H9 (cell line): ENCODE measurements at regions not wholly inside any gene's neighbourhood (a gene's known extent, or its start where the extent isn't known, plus 50 kb on each side); places are given as distances from the start of the nearest gene placed in this dataset.

Experiments
- DNase-seq: peaks from one replicate; pipeline ENCODE4 v3.0.0-alpha.2; 2017
- H2AFZ ChIP-seq: one replicate; pipeline ENCODE4 v1.6.1; 2013; ENCODE audit warnings: mild to moderate bottlenecking, low read length, control low read depth, moderate library complexity
- H2AK5ac ChIP-seq: 2 replicates; pipeline ENCODE4 v1.6.1; 2013; ENCODE audit warnings: low read length, control low read depth, mixed read lengths; ENCODE audit not compliant: insufficient read length
- H2BK120ac ChIP-seq: one replicate; pipeline ENCODE4 v1.6.1; 2013; ENCODE audit warnings: low read depth, mild to moderate bottlenecking, low read length, control low read depth, inconsistent platforms; ENCODE audit not compliant: poor library complexity, severe bottlenecking
- H2BK12ac ChIP-seq: 2 replicates; pipeline ENCODE4 v1.6.1; 2013; ENCODE audit warnings: low read length, control low read depth, mixed read lengths, low read depth; ENCODE audit not compliant: insufficient read length
- H2BK15ac ChIP-seq: 2 replicates; pipeline ENCODE4 v1.6.1; 2013; ENCODE audit warnings: low read depth, low read length, control low read depth
- H2BK20ac ChIP-seq: one replicate; pipeline ENCODE4 v1.6.1; 2013; ENCODE audit warnings: low read depth, mild to moderate bottlenecking, low read length, control low read depth, inconsistent platforms; ENCODE audit not compliant: poor library complexity, severe bottlenecking
- H2BK5ac ChIP-seq: 2 replicates; pipeline ENCODE4 v1.6.1; 2013; ENCODE audit warnings: low read length, control low read depth, mixed read lengths; ENCODE audit not compliant: insufficient read length
- H3K14ac ChIP-seq: 2 replicates; pipeline ENCODE4 v1.6.1; 2013; ENCODE audit warnings: low read length, control low read depth; ENCODE audit not compliant: insufficient read depth
- H3K18ac ChIP-seq: 2 replicates; pipeline ENCODE4 v1.6.1; 2013; ENCODE audit warnings: low read depth, mild to moderate bottlenecking, mixed read lengths, low read length, control low read depth; ENCODE audit not compliant: insufficient read length
- H3K23ac ChIP-seq: 2 replicates; pipeline ENCODE4 v1.6.1; 2013; ENCODE audit warnings: low read length, control low read depth, mixed read lengths, low read depth; ENCODE audit not compliant: insufficient read length
- H3K23me2 ChIP-seq: 2 replicates; pipeline ENCODE4 v1.6.1; 2013; ENCODE audit warnings: low read depth, mild to moderate bottlenecking, mixed read lengths, low read length, control low read depth; ENCODE audit not compliant: insufficient read length, poor library complexity, severe bottlenecking
- H3K27ac ChIP-seq: 2 replicates; pipeline ENCODE4 v1.5.1; 2013; ENCODE audit warnings: low read length, control low read depth, mixed read lengths, low read depth; ENCODE audit not compliant: insufficient read length
- H3K27me3 ChIP-seq: 2 replicates; pipeline ENCODE4 v1.6.1; 2013; ENCODE audit warnings: low read length, control low read depth, inconsistent platforms; ENCODE audit not compliant: insufficient read depth
- H3K4ac ChIP-seq: 2 replicates; pipeline ENCODE4 v1.6.1; 2013; ENCODE audit warnings: low read depth, mild to moderate bottlenecking, control low read depth, inconsistent platforms, low read length, moderate library complexity
- H3K4me1 ChIP-seq: 2 replicates; pipeline ENCODE4 v1.6.1; 2013; ENCODE audit warnings: low read length, control low read depth, inconsistent platforms; ENCODE audit not compliant: insufficient read depth
- H3K4me2 ChIP-seq: 2 replicates; pipeline ENCODE4 v1.6.1; 2013; ENCODE audit warnings: low read length, control low read depth, mixed read lengths; ENCODE audit not compliant: insufficient read length, insufficient read depth
- H3K56ac ChIP-seq: 2 replicates; pipeline ENCODE4 v1.6.1; 2013; ENCODE audit warnings: low read depth, mild to moderate bottlenecking, mixed read lengths, low read length, control low read depth; ENCODE audit not compliant: insufficient read length
- H3K79me1 ChIP-seq: 2 replicates; pipeline ENCODE4 v1.6.1; 2013; ENCODE audit warnings: low read depth, mild to moderate bottlenecking, moderate library complexity, low read length, control low read depth, inconsistent platforms; ENCODE audit not compliant: insufficient read depth, poor library complexity, severe bottlenecking
- H3K79me2 ChIP-seq: 2 replicates; pipeline ENCODE4 v1.6.1; 2013; ENCODE audit warnings: low read length, control low read depth, inconsistent platforms; ENCODE audit not compliant: insufficient read depth
- H3K9ac ChIP-seq: 2 replicates; pipeline ENCODE4 v1.6.1; 2013; ENCODE audit warnings: low read length, control low read depth, mixed read lengths; ENCODE audit not compliant: insufficient read length; ENCODE audit errors: extremely low read depth
- H3K9me3 ChIP-seq: one replicate; pipeline ENCODE4 v1.6.1; 2013; ENCODE audit warnings: low read depth, low read length, inconsistent platforms; ENCODE audit not compliant: control insufficient read depth
- H3T11ph ChIP-seq: one replicate; pipeline ENCODE4 v1.6.1; 2013; ENCODE audit warnings: mild to moderate bottlenecking, low read length, control low read depth, inconsistent platforms
- H4K20me1 ChIP-seq: one replicate; pipeline ENCODE4 v1.6.1; 2013; ENCODE audit not compliant: control insufficient read depth, insufficient read length, insufficient read depth
- H4K5ac ChIP-seq: 2 replicates; pipeline ENCODE4 v1.6.1; 2013; ENCODE audit warnings: low read depth, mild to moderate bottlenecking, mixed read lengths, low read length, control low read depth; ENCODE audit not compliant: insufficient read length
- H4K8ac ChIP-seq: replicated peaks from 2 replicates; pipeline ENCODE4 v1.6.1; 2013; ENCODE audit warnings: low read length, control low read depth, mixed read lengths, low read depth; ENCODE audit not compliant: insufficient read length
- H4K91ac ChIP-seq: 2 replicates; pipeline ENCODE4 v1.6.1; 2013; ENCODE audit warnings: low read depth, mild to moderate bottlenecking, moderate library complexity, mixed read lengths, low read length, control low read depth; ENCODE audit not compliant: insufficient read length
- H3K27ac Mint-ChIP-seq, 3 experiments: 2 replicates in 2 of 3; 3 replicates in 1 of 3; pipeline ENCODE4 v1.8.0; 2020 to 2021; ENCODE audit warnings: mixed read lengths in 3 of 3, mild to moderate bottlenecking in 1 of 3, moderate library complexity in 1 of 3
- H3K27me3 Mint-ChIP-seq: 2 replicates; pipeline ENCODE4 v1.8.0; 2021; ENCODE audit warnings: low read depth, mild to moderate bottlenecking, moderate library complexity, mixed read lengths
- H3K36me3 Mint-ChIP-seq, 3 experiments: 2 replicates in 2 of 3; 3 replicates in 1 of 3; pipeline ENCODE4 v1.8.0; 2020 to 2021; ENCODE audit warnings: low read depth in 3 of 3, mixed read lengths in 3 of 3; ENCODE audit not compliant: insufficient read depth in 1 of 3
- H3K4me1 Mint-ChIP-seq, 2 experiments: 2 replicates each; pipeline ENCODE4 v1.8.0; 2020; ENCODE audit warnings: mixed read lengths in 2 of 2
- H3K4me3 Mint-ChIP-seq, 2 experiments: 2 replicates in 1 of 2; 3 replicates in 1 of 2; pipeline ENCODE4 v1.8.0; 2020 to 2021; ENCODE audit warnings: mild to moderate bottlenecking in 2 of 2, mixed read lengths in 2 of 2, moderate library complexity in 1 of 2
- H3K9me3 Mint-ChIP-seq, 2 experiments: 2 replicates in 1 of 2; 3 replicates in 1 of 2; pipeline ENCODE4 v1.8.0; 2020; ENCODE audit warnings: mild to moderate bottlenecking in 2 of 2, mixed read lengths in 2 of 2, moderate library complexity in 1 of 2
- WGBS: extraction: QIAGEN DNeasy Blood & Tissue Kit; methylation state at CpG from one replicate; pipeline ENCODE4 v1.1.7; 2013; ENCODE audit warnings: missing lambda C conversion rate, low lambda C conversion rate, mixed read lengths; ENCODE audit not compliant: insufficient read length; ENCODE audit errors: extremely low coverage; 5-methylcytosine and 5-hydroxymethylcytosine counted together
- TF ChIP-seq, protein P1 (sequence below): fragments of 200-600 bp; sonication (generic); conservative IDR thresholded peaks from 3 replicates; pipeline ENCODE4 v1.8.0; 2021; ENCODE audit warnings: antibody characterized with exemption, mild to moderate bottlenecking

DNA sequence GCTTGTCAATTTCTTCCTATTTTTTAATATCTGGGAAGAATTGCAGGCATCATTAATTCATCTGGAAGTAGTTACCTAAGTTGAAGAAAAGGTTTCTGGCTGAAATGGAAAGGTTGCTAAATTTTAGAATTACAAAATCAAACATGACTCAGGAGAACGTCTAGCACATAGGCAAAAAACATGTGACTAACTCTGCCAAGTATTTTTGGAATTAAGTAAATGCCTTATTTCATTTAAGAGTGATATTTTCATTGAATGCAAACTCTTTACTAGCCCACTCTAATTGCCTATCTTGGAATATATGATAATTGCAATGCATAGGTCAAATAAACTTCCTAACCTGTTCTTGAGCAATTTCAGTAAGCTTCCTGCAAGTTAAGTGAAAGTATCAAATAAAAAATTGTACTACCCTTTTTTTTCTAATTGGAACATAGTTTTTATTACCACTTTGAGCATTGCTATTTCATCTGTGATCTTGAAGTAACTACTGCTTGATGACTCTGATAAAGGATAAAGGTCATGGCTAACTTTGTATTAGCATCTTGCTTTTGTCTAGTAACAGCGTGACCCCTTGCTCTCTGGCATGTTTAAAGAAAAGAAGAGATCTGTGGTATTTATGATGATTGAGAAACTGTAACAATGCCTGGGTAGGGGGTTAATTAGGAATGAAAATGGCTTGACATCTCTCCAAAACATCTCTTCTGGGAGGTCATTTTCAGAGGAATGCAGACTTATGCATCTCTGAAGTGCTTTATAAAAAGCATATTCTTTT, 208.3 kb upstream of the NCAM2 start:
- Mint-ChIP-seq H3K27ac (peak overlapping the region in 2 of 3 experiments; percentile 89 to 94; a peak in 4 of 7 replicates), H3K36me3 (peaks cover 3 to 29% (median 23%) of the 10 kb centered on the region in 3 experiments), H3K9me3 (peaks cover 11 to 26% of the 10 kb centered on the region in 2 experiments; a peak in 4 of 5 replicates), H3K4me3 (no peak overlapping the region), H3K4me1 (peaks cover 64 to 68% of the 10 kb centered on the region in 2 experiments), H3K27me3 (no peaks in the 10 kb centered on the region)
- H2BK5ac ChIP-seq: no peak overlapping the region
- H3T11ph ChIP-seq: no peak overlapping the region
- no peak overlapping the region for H2BK15ac ChIP-seq
- no peaks in the 10 kb centered on the region for H3K27me3 ChIP-seq
- TF ChIP-seq, protein P1, sequence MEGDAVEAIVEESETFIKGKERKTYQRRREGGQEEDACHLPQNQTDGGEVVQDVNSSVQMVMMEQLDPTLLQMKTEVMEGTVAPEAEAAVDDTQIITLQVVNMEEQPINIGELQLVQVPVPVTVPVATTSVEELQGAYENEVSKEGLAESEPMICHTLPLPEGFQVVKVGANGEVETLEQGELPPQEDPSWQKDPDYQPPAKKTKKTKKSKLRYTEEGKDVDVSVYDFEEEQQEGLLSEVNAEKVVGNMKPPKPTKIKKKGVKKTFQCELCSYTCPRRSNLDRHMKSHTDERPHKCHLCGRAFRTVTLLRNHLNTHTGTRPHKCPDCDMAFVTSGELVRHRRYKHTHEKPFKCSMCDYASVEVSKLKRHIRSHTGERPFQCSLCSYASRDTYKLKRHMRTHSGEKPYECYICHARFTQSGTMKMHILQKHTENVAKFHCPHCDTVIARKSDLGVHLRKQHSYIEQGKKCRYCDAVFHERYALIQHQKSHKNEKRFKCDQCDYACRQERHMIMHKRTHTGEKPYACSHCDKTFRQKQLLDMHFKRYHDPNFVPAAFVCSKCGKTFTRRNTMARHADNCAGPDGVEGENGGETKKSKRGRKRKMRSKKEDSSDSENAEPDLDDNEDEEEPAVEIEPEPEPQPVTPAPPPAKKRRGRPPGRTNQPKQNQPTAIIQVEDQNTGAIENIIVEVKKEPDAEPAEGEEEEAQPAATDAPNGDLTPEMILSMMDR: no peak
- H3K4me2 ChIP-seq: no peak overlapping the region
- H3K4me1 ChIP-seq: peaks cover 4% of the 10 kb centered on the region; the same call in 1 of the 2 replicates
- H3K27ac ChIP-seq: no peak overlapping the region
- no CpG with 5 or more reads among the region's 2 CpGs for WGBS
- no peak overlapping the region for H4K8ac ChIP-seq
- no peak overlapping the region for H3K14ac ChIP-seq
- DNase-seq: no peak
- H3K56ac ChIP-seq: no peak overlapping the region
- H3K23ac ChIP-seq: no peak overlapping the region
- H4K20me1 ChIP-seq: no peaks in the 10 kb centered on the region
- H3K79me1 ChIP-seq: no peaks in the 10 kb centered on the region
- no peak overlapping the region for H4K5ac ChIP-seq
- no peaks in the 10 kb centered on the region for H3K23me2 ChIP-seq
- H3K9ac ChIP-seq: no peak overlapping the region
- H3K18ac ChIP-seq: no peak overlapping the region
- no peak overlapping the region for H4K91ac ChIP-seq
- no peak overlapping the region for H2BK120ac ChIP-seq
- H2BK20ac ChIP-seq: no peak overlapping the region
- H2AFZ ChIP-seq: no peak overlapping the region
- H2AK5ac ChIP-seq: no peak overlapping the region
- no peaks in the 10 kb centered on the region for H3K9me3 ChIP-seq
- no peak overlapping the region for H3K4ac ChIP-seq
- H2BK12ac ChIP-seq: no peak overlapping the region
- H3K79me2 ChIP-seq: no peaks in the 10 kb centered on the region
